CD8-positive, alpha-beta memory T cell (primary cell): ENCODE measurements at regions not wholly inside any gene's neighbourhood (a gene's known extent, or its start where the extent isn't known, plus 50 kb on each side); places are given as distances from the start of the nearest gene placed in this dataset.
A peak's percentile ranks its signal among the peaks of the same experiment; 100 is the strongest.

ENCODE experiments used
- CTCF ChIA-PET: fragments of 350-600 bp; sonication (Branson Sonifier 250); formaldehyde crosslinking; loops from one replicate; lab custom pipeline; 2021; ENCODE audit warnings: antibody characterized with exemption; lab: Charles Lee
- POLR2A ChIA-PET: fragments of 350-600 bp; sonication (Branson Sonifier 250); formaldehyde crosslinking; loops from one replicate; lab custom pipeline; 2021; ENCODE audit warnings: antibody characterized with exemption; lab: Charles Lee
- DNase-seq, 5 donors: peaks; one replicate each; pipeline versions ENCODE4 v3.0.0 to v3.0.0-alpha.2; 2020 to 2022; ENCODE audit warnings: mixed read lengths in 1 of 5
- H3K27ac ChIP-seq: one replicate; pipeline ENCODE4 v1.7.0; 2013; ENCODE audit warnings: low read depth, mild to moderate bottlenecking, low read length, moderate library complexity
- H3K27me3 ChIP-seq: 2 replicates; pipeline ENCODE4 v1.7.0; 2013; ENCODE audit warnings: low read length, mild to moderate bottlenecking; ENCODE audit not compliant: insufficient read depth, poor library complexity, severe bottlenecking
- H3K36me3 ChIP-seq: 2 replicates; pipeline ENCODE4 v1.7.0; 2013; ENCODE audit warnings: mild to moderate bottlenecking, low read length, moderate library complexity; ENCODE audit not compliant: insufficient read depth
- H3K4me1 ChIP-seq: 2 replicates; pipeline ENCODE4 v1.7.0; 2013; ENCODE audit warnings: mild to moderate bottlenecking, low read length, moderate library complexity; ENCODE audit not compliant: insufficient read depth
- H3K4me3 ChIP-seq: 2 replicates; pipeline ENCODE4 v1.7.0; 2013; ENCODE audit warnings: mild to moderate bottlenecking, low read length
- H3K9me3 ChIP-seq: 2 replicates; pipeline ENCODE4 v1.7.0; 2013; ENCODE audit warnings: mild to moderate bottlenecking, low read length
- H3K27ac Mint-ChIP-seq, 8 donors: one replicate each; pipeline ENCODE4 v1.8.0; 2020 to 2021; ENCODE audit warnings: mixed read lengths in 8 of 8, mild to moderate bottlenecking in 6 of 8, inconsistent platforms in 3 of 8, moderate library complexity in 3 of 8
- H3K27me3 Mint-ChIP-seq, 2 donors: one replicate each; pipeline ENCODE4 v1.8.0; 2020 to 2021; ENCODE audit warnings: mixed read lengths in 2 of 2, mild to moderate bottlenecking in 1 of 2, moderate library complexity in 1 of 2
- H3K36me3 Mint-ChIP-seq, 3 donors: one replicate each; pipeline ENCODE4 v1.8.0; 2020 to 2021; ENCODE audit warnings: mixed read lengths in 3 of 3, inconsistent platforms in 1 of 3, mild to moderate bottlenecking in 1 of 3
- H3K4me1 Mint-ChIP-seq, 3 donors: one replicate each; pipeline ENCODE4 v1.8.0; 2020 to 2021; ENCODE audit warnings: mixed read lengths in 3 of 3, inconsistent platforms in 1 of 3, mild to moderate bottlenecking in 1 of 3
- H3K4me3 Mint-ChIP-seq, 7 donors: one replicate each; pipeline ENCODE4 v1.8.0; 2020 to 2021; ENCODE audit warnings: mixed read lengths in 7 of 7, mild to moderate bottlenecking in 6 of 7, moderate library complexity in 4 of 7, inconsistent platforms in 2 of 7
- H3K9me3 Mint-ChIP-seq, 5 donors: one replicate each; pipeline ENCODE4 v1.8.0; 2020 to 2022; ENCODE audit warnings: mixed read lengths in 5 of 5, mild to moderate bottlenecking in 3 of 5, moderate library complexity in 2 of 5, inconsistent platforms in 1 of 5

DNA sequence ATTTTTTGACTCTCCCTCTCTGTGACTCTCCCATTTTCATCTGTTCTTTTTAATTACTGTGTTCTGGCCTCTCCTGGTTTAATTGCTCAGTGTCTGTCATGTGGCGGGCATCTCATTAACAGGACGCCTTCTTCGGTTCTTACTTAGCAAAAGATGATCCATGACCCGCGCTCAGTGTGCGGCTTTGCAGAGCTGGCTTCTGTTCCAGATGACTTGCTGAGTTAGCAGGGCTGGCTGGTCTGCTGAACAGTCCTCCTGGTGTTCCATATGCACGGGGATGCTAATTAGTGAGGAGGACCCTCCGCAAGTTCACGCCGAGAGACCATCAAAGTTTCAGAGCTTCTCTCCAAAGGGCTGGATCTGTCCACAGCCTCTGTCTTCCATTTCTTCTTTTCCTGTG, 258.6 kb upstream of the MKI67 start:
- ChIA-PET CTCF (no interaction called here), POLR2A (no interaction called here)
- Histone ChIP-seq H3K27me3 (no peaks in the 10 kb centered on the region), H3K4me1 (no peaks in the 10 kb centered on the region), H3K27ac (no peak overlapping the region), H3K4me3 (no peak overlapping the region), H3K36me3 (no peaks in the 10 kb centered on the region), H3K9me3 (no peaks in the 10 kb centered on the region)
- no peak for DNase-seq
- Mint-ChIP-seq H3K36me3 (no peaks in the 10 kb centered on the region), H3K27me3 (peaks cover 4 to 8% of the 10 kb centered on the region in 2 donors), H3K27ac (no peak overlapping the region), H3K4me3 (no peak overlapping the region), H3K9me3 (peaks cover 0 to 7% (median 2%) of the 10 kb centered on the region in 5 donors), H3K4me1 (no peaks in the 10 kb centered on the region)

DNA sequence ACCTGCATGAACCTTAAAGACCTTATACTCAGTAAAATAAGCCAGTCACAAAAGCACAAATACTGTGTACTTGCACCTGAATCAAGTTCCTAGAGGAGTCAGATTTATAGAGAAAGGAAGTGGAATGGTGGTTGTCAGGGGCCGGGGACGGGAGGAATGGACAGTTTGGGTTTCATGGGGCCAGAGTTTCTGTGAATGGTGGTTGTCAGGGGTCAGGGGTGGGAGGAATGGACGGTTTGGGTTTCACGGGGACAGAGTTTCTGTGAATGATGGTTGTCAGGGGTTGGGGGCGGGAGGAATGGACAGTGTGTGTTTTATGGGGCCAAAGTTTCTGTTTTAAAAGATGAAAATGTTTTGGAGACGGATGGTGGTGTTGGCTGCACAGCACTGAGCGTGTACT, 260.0 kb upstream of the MKI67 start:
- Histone ChIP-seq H3K4me1 (no peaks in the 10 kb centered on the region), H3K27me3 (no peaks in the 10 kb centered on the region), H3K27ac (no peak overlapping the region), H3K9me3 (no peaks in the 10 kb centered on the region), H3K4me3 (no peak overlapping the region), H3K36me3 (no peaks in the 10 kb centered on the region)
- Mint-ChIP-seq H3K9me3 (peaks cover 0 to 7% (median 2%) of the 10 kb centered on the region in 5 donors), H3K4me1 (no peaks in the 10 kb centered on the region), H3K27me3 (peaks cover 4 to 10% of the 10 kb centered on the region in 2 donors), H3K27ac (peak overlapping the region in 1 of 8 donors; percentile 56), H3K4me3 (no peak overlapping the region), H3K36me3 (no peaks in the 10 kb centered on the region)
- ChIA-PET POLR2A (no interaction called here), CTCF (no interaction called here)
- no peak for DNase-seq

DNA sequence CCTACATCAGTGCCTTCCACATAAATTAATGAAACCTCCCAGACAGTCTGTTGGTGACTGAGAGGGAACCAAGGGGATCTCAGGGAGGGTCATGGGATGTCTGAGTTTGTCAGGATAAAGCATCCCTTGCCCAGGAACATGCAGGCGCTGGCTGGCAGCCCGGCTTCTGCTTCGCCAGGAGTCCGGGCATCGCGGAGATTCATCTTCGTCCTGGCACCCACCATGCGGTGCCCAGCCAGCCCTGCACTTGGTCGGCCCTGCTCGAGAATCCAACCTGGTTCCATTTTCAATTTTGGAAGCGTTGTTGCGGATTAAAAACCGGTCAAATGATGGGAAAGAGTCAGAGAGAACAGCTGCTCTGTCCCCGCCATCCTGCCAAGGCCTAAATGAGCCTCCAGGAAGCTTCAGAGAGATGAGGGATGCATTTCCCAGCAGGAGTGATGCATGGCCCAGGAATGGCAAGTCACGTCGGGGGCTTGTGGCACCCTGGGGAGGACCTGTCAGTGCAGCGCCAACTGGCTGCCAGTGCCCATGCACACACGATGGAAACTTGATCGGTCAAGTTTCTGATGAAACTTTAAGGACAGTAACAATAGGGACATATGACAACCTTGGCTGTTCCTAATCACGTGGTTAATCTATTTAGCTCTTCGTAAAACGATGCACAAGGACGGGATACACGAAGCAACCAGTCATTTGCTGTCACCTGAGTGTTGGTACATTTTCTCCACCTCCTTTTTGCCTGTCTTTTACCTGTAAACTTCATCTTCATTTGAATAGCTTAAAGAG, 260.8 kb upstream of the MKI67 start:
- Histone ChIP-seq H3K27me3 (no peaks in the 10 kb centered on the region), H3K27ac (no peak overlapping the region), H3K4me3 (no peak overlapping the region), H3K9me3 (no peaks in the 10 kb centered on the region), H3K4me1 (no peaks in the 10 kb centered on the region), H3K36me3 (no peaks in the 10 kb centered on the region)
- H3K9me3 Mint-ChIP-seq: peaks cover 0 to 7% (median 2%) of the 10 kb centered on the region in 5 donors
- DNase-seq: no peak
- CTCF ChIA-PET: no interaction called here
- peaks cover 4 to 10% of the 10 kb centered on the region in 2 donors for H3K27me3 Mint-ChIP-seq
- H3K27ac Mint-ChIP-seq: no peak overlapping the region
- no peaks in the 10 kb centered on the region for H3K36me3 Mint-ChIP-seq
- no peaks in the 10 kb centered on the region for H3K4me1 Mint-ChIP-seq
- H3K4me3 Mint-ChIP-seq: no peak overlapping the region
- POLR2A ChIA-PET: no interaction called here

DNA sequence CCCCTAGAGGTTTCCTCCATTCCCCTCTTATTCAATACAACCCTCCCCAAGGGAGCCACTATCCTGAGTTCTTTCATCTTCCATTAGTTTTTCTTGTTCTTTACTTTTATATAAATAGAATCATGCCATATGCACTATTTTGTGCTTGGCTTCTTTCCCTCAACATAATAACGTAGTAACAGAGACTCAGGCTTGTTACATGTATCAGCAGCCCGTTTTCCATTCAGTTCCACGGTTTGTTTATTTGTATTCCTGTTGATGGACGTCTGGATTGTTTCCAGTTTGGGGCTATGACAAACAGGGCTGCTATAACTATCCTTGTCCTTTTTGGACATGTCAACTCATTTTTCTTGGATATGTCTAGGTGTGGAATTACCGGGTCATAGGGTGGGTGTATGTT, 264.4 kb upstream of the MKI67 start:
- H3K9me3 Mint-ChIP-seq: peaks cover 0 to 5% (median 0%) of the 10 kb centered on the region in 5 donors
- no peaks in the 10 kb centered on the region for H3K4me1 Mint-ChIP-seq
- H3K27me3 Mint-ChIP-seq: peaks cover 4 to 10% of the 10 kb centered on the region in 2 donors
- H3K36me3 Mint-ChIP-seq: no peaks in the 10 kb centered on the region
- H3K4me1 ChIP-seq: no peaks in the 10 kb centered on the region
- no peak for DNase-seq
- no peak overlapping the region for H3K27ac ChIP-seq
- CTCF ChIA-PET: no interaction called here
- POLR2A ChIA-PET: no interaction called here
- H3K4me3 ChIP-seq: no peak overlapping the region
- H3K27me3 ChIP-seq: no peaks in the 10 kb centered on the region
- no peaks in the 10 kb centered on the region for H3K9me3 ChIP-seq
- H3K36me3 ChIP-seq: no peaks in the 10 kb centered on the region
- no peak overlapping the region for H3K4me3 Mint-ChIP-seq
- H3K27ac Mint-ChIP-seq: no peak overlapping the region

DNA sequence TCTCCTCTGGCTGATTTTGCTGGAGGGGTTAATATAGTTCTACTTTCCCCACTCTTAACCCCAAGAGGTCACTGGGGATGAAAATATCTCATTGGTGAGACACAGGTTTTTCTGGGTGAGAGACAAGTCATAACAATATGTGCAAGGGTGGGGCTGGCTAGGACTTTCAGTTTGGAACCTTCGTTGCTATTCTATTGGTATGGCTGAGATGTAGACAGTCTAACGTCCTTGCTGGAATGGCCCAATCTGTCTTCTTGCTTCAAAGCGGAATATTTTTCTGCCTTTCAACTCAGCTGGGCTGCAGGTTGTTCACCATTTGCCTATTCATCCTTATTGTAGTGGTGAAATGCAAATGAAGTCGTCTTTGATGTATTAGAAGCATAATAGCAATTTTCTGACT, 267.3 kb upstream of the MKI67 start:
- ChIA-PET POLR2A (no interaction called here), CTCF (no interaction called here)
- Histone ChIP-seq H3K27ac (no peak overlapping the region), H3K27me3 (no peaks in the 10 kb centered on the region), H3K36me3 (no peaks in the 10 kb centered on the region), H3K9me3 (no peaks in the 10 kb centered on the region), H3K4me1 (no peaks in the 10 kb centered on the region), H3K4me3 (no peak overlapping the region)
- no peak overlapping the region for H3K27ac Mint-ChIP-seq
- no peaks in the 10 kb centered on the region for H3K36me3 Mint-ChIP-seq
- peaks cover 0 to 8% (median 2%) of the 10 kb centered on the region in 5 donors for H3K9me3 Mint-ChIP-seq
- no peak overlapping the region for H3K4me3 Mint-ChIP-seq
- DNase-seq: no peak
- H3K27me3 Mint-ChIP-seq: peaks cover 4 to 6% of the 10 kb centered on the region in 2 donors
- no peaks in the 10 kb centered on the region for H3K4me1 Mint-ChIP-seq

DNA sequence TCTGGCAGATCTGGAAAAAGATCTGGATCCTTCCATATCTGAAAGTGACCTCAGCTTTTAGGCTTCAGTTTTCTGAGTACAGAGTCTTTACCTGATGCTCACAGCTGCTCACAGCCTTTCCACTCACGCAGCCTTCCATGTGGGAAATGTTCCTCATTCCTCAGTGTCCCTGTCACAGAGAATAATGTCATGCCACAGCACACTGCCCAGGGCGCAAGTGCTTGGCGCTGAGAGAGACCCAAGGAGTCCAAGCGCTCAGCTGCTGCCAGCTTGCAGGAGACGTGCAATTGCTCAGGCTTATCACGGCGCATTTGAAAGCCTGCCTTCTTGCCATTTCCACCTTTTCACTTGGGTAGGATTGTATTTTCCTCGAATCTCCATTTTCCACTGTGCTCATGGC, 271.9 kb upstream of the MKI67 start:
- Histone ChIP-seq H3K4me1 (no peaks in the 10 kb centered on the region), H3K36me3 (no peaks in the 10 kb centered on the region), H3K27me3 (no peaks in the 10 kb centered on the region), H3K27ac (no peak overlapping the region), H3K9me3 (no peaks in the 10 kb centered on the region), H3K4me3 (no peak overlapping the region)
- Mint-ChIP-seq H3K9me3 (peaks cover 2 to 16% (median 6%) of the 10 kb centered on the region in 5 donors), H3K4me3 (no peak overlapping the region), H3K27me3 (no peaks in the 10 kb centered on the region), H3K27ac (no peak overlapping the region), H3K4me1 (no peaks in the 10 kb centered on the region), H3K36me3 (no peaks in the 10 kb centered on the region)
- POLR2A ChIA-PET: no interaction called here
- CTCF ChIA-PET: no interaction called here
- no peak for DNase-seq

DNA sequence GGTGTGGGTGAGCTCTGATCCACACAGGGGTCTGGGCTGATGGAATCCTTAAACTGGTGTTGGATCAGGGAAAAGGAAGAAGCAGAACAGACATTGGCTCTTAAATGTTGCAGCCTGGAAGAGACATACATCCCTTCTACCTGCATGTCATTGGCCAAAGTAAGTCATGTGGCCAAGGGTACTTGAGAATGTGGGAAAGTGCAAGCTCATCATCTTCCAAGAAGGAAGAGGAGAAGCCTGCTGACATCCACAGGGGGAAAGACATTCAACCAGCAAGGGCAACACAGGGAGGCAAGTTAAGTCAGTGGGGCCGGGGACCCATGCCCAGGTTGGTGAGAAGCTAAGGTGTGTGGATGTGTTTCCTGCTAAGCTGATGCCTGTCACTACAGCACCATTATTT, 272.8 kb upstream of the MKI67 start:
- ChIA-PET CTCF (no interaction called here), POLR2A (no interaction called here)
- H3K4me1 ChIP-seq: no peaks in the 10 kb centered on the region
- no peaks in the 10 kb centered on the region for H3K9me3 ChIP-seq
- no peak overlapping the region for H3K27ac ChIP-seq
- Mint-ChIP-seq H3K27ac (no peak overlapping the region), H3K27me3 (no peaks in the 10 kb centered on the region), H3K4me3 (no peak overlapping the region), H3K4me1 (no peaks in the 10 kb centered on the region), H3K36me3 (no peaks in the 10 kb centered on the region), H3K9me3 (peaks cover 2 to 13% (median 6%) of the 10 kb centered on the region in 5 donors)
- no peaks in the 10 kb centered on the region for H3K36me3 ChIP-seq
- H3K27me3 ChIP-seq: no peaks in the 10 kb centered on the region
- DNase-seq: no peak
- no peak overlapping the region for H3K4me3 ChIP-seq

DNA sequence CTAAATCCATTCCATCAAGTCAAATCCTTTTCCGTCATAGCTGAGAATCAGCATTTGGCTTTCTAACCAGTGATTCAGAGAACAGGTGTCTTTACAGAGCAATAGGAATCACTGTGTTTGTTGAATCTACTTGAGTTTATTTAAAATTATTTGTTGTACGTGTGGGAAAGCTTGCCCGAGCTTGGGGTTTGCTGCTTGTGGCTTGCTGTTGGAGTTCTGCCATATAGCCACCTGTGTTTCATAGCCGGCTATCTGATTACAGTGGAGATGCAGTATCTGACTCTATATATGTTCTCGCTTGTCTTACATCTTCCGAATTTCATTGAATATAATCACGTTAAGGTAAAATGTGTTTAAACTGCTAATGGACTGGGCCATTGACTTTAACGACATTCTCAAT, 274.3 kb upstream of the MKI67 start:
- Mint-ChIP-seq H3K4me3 (no peak overlapping the region), H3K27ac (no peak overlapping the region), H3K36me3 (no peaks in the 10 kb centered on the region), H3K4me1 (no peaks in the 10 kb centered on the region), H3K27me3 (peaks cover 0 to 2% of the 10 kb centered on the region in 2 donors), H3K9me3 (peaks cover 2 to 13% (median 6%) of the 10 kb centered on the region in 5 donors)
- Histone ChIP-seq H3K27ac (no peak overlapping the region), H3K36me3 (no peaks in the 10 kb centered on the region), H3K9me3 (no peaks in the 10 kb centered on the region), H3K4me3 (no peak overlapping the region), H3K27me3 (no peaks in the 10 kb centered on the region), H3K4me1 (no peaks in the 10 kb centered on the region)
- ChIA-PET CTCF (no interaction called here), POLR2A (no interaction called here)
- no peak for DNase-seq
